ENCODE measurements at regions not wholly inside any gene's neighbourhood (a gene's known extent, or its start where the extent isn't known, plus 50 kb on each side); places are given as distances from the start of the nearest gene placed in this dataset.

- H3K36me3 Mint-ChIP-seq (ENCODE audit: low read depth), result no peaks in the 10 kb centered on the region
- DNase-seq, result no peak
- peaks cover 37% of the 10 kb centered on the region for H3K9me3 Mint-ChIP-seq
- no peak for TF ChIP-seq CTCF (IDR thresholded peaks at IDR 0.05)
- H3K27ac Mint-ChIP-seq, result no peak overlapping the region
- H3K4me1 Mint-ChIP-seq (ENCODE audit: low read depth), result no peaks in the 10 kb centered on the region
- no peak overlapping the region for H3K4me3 Mint-ChIP-seq
- H3K27me3 Mint-ChIP-seq (ENCODE audit: insufficient read depth), result no peaks in the 10 kb centered on the region
Observed at GRCh38 chr3:494190-494589, 297.6 kb downstream of the CHL1 start.

GRCh38 chr3:498487-498886 lies 301.9 kb downstream of the CHL1 start:
- Mint-ChIP-seq H3K4me3 (no peak overlapping the region), H3K4me1 (ENCODE audit: low read depth) (no peaks in the 10 kb centered on the region), H3K27me3 (ENCODE audit: insufficient read depth) (no peaks in the 10 kb centered on the region), H3K9me3 (peaks cover 40% of the 10 kb centered on the region), H3K36me3 (ENCODE audit: low read depth) (no peaks in the 10 kb centered on the region), H3K27ac (no peak overlapping the region)
- TF ChIP-seq CTCF (IDR thresholded peaks at IDR 0.05), result no peak
- no peak for DNase-seq

GRCh38 chr3:499001-499761 lies 302.6 kb downstream of the CHL1 start:
- Mint-ChIP-seq H3K4me1 (ENCODE audit: low read depth) (no peaks in the 10 kb centered on the region), H3K36me3 (ENCODE audit: low read depth) (no peaks in the 10 kb centered on the region), H3K27ac (no peak overlapping the region), H3K4me3 (no peak overlapping the region), H3K9me3 (peaks cover 37% of the 10 kb centered on the region), H3K27me3 (ENCODE audit: insufficient read depth) (no peaks in the 10 kb centered on the region)
- TF ChIP-seq CTCF (IDR thresholded peaks at IDR 0.05), result no peak
- DNase-seq, result no peak

GRCh38 chr3:502486-502885 lies 305.9 kb downstream of the CHL1 start:
- Mint-ChIP-seq H3K27ac (no peak overlapping the region), H3K27me3 (ENCODE audit: insufficient read depth) (no peaks in the 10 kb centered on the region), H3K9me3 (peaks cover 39% of the 10 kb centered on the region), H3K36me3 (ENCODE audit: low read depth) (no peaks in the 10 kb centered on the region), H3K4me1 (ENCODE audit: low read depth) (no peaks in the 10 kb centered on the region), H3K4me3 (no peak overlapping the region)
- DNase-seq, result no peak
- TF ChIP-seq CTCF (IDR thresholded peaks at IDR 0.05), result no peak

GRCh38 chr3:513301-513700 lies 316.7 kb downstream of the CHL1 start:
- Mint-ChIP-seq H3K4me1 (ENCODE audit: low read depth) (no peaks in the 10 kb centered on the region), H3K4me3 (no peak overlapping the region), H3K36me3 (ENCODE audit: low read depth) (no peaks in the 10 kb centered on the region; the same call in 1 of the 2 replicates), H3K9me3 (peaks cover 48% of the 10 kb centered on the region), H3K27ac (no peak overlapping the region), H3K27me3 (ENCODE audit: insufficient read depth) (no peaks in the 10 kb centered on the region)
- DNase-seq, result no peak
- TF ChIP-seq CTCF (IDR thresholded peaks at IDR 0.05), result no peak

All from HFFc6 (cell line).